ENCODE measurements at regions not wholly inside any gene's neighbourhood (a gene's known extent, or its start where the extent isn't known, plus 50 kb on each side); places are given as distances from the start of the nearest gene placed in this dataset.

DNA sequence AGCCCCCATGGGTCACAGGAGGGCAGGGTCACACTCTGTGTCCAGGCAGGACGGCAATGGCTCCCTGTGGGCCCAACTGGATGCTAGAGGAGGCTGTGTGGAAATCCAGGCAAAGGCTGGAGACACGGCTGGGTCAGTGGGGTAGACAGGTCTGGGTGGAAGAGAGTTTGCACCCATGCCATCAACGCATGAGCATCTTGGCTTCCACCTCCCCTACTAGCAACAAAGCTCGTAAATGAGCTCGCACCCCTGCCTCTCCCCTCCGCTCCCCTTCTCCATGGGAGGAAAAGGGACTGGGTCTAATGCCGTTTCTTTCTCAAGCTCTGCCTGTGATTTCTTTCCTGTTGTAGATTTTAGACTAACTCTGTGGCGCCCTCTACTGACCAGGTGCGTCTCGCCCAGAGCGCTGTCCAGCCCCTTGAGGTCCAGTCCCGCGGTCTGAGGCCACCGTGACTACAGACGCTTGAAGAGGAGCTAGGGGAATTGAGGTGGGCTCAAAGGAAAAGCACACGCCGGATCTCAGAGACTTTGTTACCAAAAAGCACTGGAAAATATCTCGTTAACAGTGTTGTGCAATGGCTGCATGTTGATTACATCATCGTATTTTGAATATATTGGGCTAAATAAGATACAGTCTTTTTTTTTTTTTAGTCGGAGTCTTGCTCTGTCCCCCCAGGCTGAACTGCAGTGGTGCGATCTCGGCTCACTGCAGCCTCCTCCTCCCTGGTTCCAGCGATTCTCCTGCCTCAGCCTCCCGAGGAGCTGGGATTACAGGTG lies 50.7 kb upstream of the USP29 start:
- no peaks in the 10 kb centered on the region for H3F3A ChIP-seq (ENCODE audit: insufficient read depth, low read length)
- no peak for DNase-seq
- no peaks in the 10 kb centered on the region for H3K9me3 ChIP-seq (replicated peaks; ENCODE audit: insufficient read depth, low read length)

More for the DNA sequence above, 50.7 kb upstream of the USP29 start:
- Histone ChIP-seq H3K27me3 (replicated peaks; ENCODE audit: insufficient read depth, low read length) (no peaks in the 10 kb centered on the region), H3K9me2 (replicated peaks; ENCODE audit: insufficient read depth, low read length) (no peaks in the 10 kb centered on the region), H2AFZ (ENCODE audit: low read length) (no peak overlapping the region), H3K4me1 (ENCODE audit: low read length) (no peaks in the 10 kb centered on the region), H3K27ac (ENCODE audit: low read length) (no peak overlapping the region), H3K79me2 (ENCODE audit: low read length) (no peaks in the 10 kb centered on the region), H3K4me3 (ENCODE audit: low read length) (no peak overlapping the region), H3K9ac (ENCODE audit: low read length) (no peak overlapping the region), H3K4me2 (ENCODE audit: low read depth, low read length) (no peak overlapping the region), H4K20me1 (ENCODE audit: insufficient read depth, low read length) (no peaks in the 10 kb centered on the region), H3K36me3 (replicated peaks; ENCODE audit: insufficient read depth, low read length) (no peaks in the 10 kb centered on the region)
- TF ChIP-seq EZH2phosphoT487 (IDR thresholded peaks at IDR 0.05; ENCODE audit: low read length) (no peak), EZH2 (optimal IDR thresholded peaks at IDR 0.05; ENCODE audit: low read depth, low read length) (no peak)
- TF ChIP-seq, protein P1, sequence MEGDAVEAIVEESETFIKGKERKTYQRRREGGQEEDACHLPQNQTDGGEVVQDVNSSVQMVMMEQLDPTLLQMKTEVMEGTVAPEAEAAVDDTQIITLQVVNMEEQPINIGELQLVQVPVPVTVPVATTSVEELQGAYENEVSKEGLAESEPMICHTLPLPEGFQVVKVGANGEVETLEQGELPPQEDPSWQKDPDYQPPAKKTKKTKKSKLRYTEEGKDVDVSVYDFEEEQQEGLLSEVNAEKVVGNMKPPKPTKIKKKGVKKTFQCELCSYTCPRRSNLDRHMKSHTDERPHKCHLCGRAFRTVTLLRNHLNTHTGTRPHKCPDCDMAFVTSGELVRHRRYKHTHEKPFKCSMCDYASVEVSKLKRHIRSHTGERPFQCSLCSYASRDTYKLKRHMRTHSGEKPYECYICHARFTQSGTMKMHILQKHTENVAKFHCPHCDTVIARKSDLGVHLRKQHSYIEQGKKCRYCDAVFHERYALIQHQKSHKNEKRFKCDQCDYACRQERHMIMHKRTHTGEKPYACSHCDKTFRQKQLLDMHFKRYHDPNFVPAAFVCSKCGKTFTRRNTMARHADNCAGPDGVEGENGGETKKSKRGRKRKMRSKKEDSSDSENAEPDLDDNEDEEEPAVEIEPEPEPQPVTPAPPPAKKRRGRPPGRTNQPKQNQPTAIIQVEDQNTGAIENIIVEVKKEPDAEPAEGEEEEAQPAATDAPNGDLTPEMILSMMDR (IDR thresholded peaks at IDR 0.05; ENCODE audit: low read length) = no peak; the same call in 1 of the 2 replicates
